K562 (cell line): ENCODE measurements at regions not wholly inside any gene's neighbourhood (a gene's known extent, or its start where the extent isn't known, plus 50 kb on each side); places are given as distances from the start of the nearest gene placed in this dataset.

Experiments
- ATAC-seq: fragments of 200-7000 bp; cut with Tn5 transposase; 3 replicates; pipeline ENCODE4 v1.9.1; 2020; ENCODE audit warnings: moderate library complexity
- BruUV-seq: library from RNA; stranded (reverse); fragments of 400-500 nt; replicated peaks from 2 replicates; lab custom pipeline; 2021; lab: Mats Ljungman, UMichigan
- CTCF ChIA-PET: fragments of 300-600 bp; formaldehyde crosslinking; extraction: SDS; loops from one replicate; lab custom pipeline; 2021; ENCODE audit warnings: low intra/inter-chr PET ratio; lab: Yijun Ruan, JAX
- POLR2A ChIA-PET: fragments of 300-600, 350-650 bp; sonication (Branson Sonifier 250); formaldehyde crosslinking; extraction: SDS; loops from one replicate; lab custom pipeline; 2021; ENCODE audit warnings: antibody characterized with exemption, inconsistent platforms; lab: Yijun Ruan, JAX
- DNase-seq, 4 experiments: peaks; one replicate each; pipeline versions ENCODE4 v3.0.0 to v3.0.0-alpha.2; 2011 to 2018; ENCODE audit warnings: low spot score in 3 of 4, mixed read lengths in 3 of 4; ENCODE audit errors: extremely low read depth in 1 of 4
- FAIRE-seq: peaks from 2 replicates; lab custom pipeline; 2011; peaks lifted over from hg19 to GRCh38; lab: Jason Lieb, UNC
- H2AFZ ChIP-seq: 2 replicates; pipeline ENCODE4 v1.6.0; 2011; ENCODE audit warnings: low read depth, low read length, control low read depth, inconsistent platforms
- H3K27ac ChIP-seq: fragments of 200-600 bp; 3 replicates; pipeline ENCODE4 v1.8.0; 2011; ENCODE audit warnings: low read depth, mild to moderate bottlenecking, control low read depth, inconsistent platforms, low read length, moderate library complexity, mixed read lengths; ENCODE audit errors: extremely low read depth
- H3K27me3 ChIP-seq, 2 experiments: fragments of 300-600 bp in 1 of 2; 2 replicates in 1 of 2; 3 replicates in 1 of 2; pipeline versions ENCODE4 v1.6.0 to v1.8.0; 2011; ENCODE audit warnings: inconsistent platforms in 2 of 2, low read length in 2 of 2, mild to moderate bottlenecking in 1 of 2, mixed read lengths in 1 of 2, moderate library complexity in 1 of 2; ENCODE audit not compliant: control insufficient read depth in 2 of 2, insufficient read depth in 2 of 2
- H3K36me3 ChIP-seq: fragments of 300-600 bp; 3 replicates; pipeline ENCODE4 v1.8.0; 2011; ENCODE audit warnings: mild to moderate bottlenecking, low read length, inconsistent platforms; ENCODE audit not compliant: control insufficient read depth, insufficient read depth
- H3K4me1 ChIP-seq, 2 experiments: fragments of 200-600 bp in 1 of 2; replicated peaks in 1 of 2; 2 replicates in 1 of 2; 3 replicates in 1 of 2; pipeline versions ENCODE4 v1.5.1 to v1.8.0; 2011; ENCODE audit warnings: inconsistent platforms in 2 of 2, low read length in 2 of 2, mild to moderate bottlenecking in 1 of 2, mixed read lengths in 1 of 2, moderate library complexity in 1 of 2; ENCODE audit not compliant: control insufficient read depth in 2 of 2, insufficient read depth in 2 of 2
- H3K4me2 ChIP-seq: 2 replicates; pipeline ENCODE4 v1.6.1; 2011; ENCODE audit warnings: low read length, control low read depth, inconsistent platforms, mixed read lengths; ENCODE audit not compliant: insufficient read depth
- H3K4me3 ChIP-seq: fragments of 200-600 bp; sonication (generic), shearing (Covaris generic); 2 replicates; pipeline ENCODE4 v1.5.1; 2016; ENCODE audit warnings: control low read depth, inconsistent platforms
- H3K79me2 ChIP-seq: fragments of 200-600 bp; 3 replicates; pipeline ENCODE4 v1.8.0; 2011; ENCODE audit warnings: low read length, inconsistent platforms; ENCODE audit not compliant: control insufficient read depth, insufficient read depth
- H3K9ac ChIP-seq, 2 experiments: 2 replicates each; pipeline versions ENCODE4 v1.6.0 to v1.6.1; 2011; ENCODE audit warnings: low read depth in 2 of 2, low read length in 2 of 2, control low read depth in 1 of 2, inconsistent platforms in 1 of 2, mild to moderate bottlenecking in 1 of 2, mixed read lengths in 1 of 2; ENCODE audit not compliant: insufficient read depth in 1 of 2
- H3K9me1 ChIP-seq: one replicate; pipeline ENCODE4 v1.6.0; 2011; ENCODE audit warnings: inconsistent platforms, mild to moderate bottlenecking, low read length, moderate library complexity; ENCODE audit not compliant: control insufficient read depth, insufficient read depth
- H3K9me3 ChIP-seq: replicated peaks from 2 replicates; pipeline ENCODE4 v1.5.1; 2011; ENCODE audit warnings: low read depth, low read length, inconsistent platforms; ENCODE audit not compliant: control insufficient read depth, insufficient read depth
- H4K20me1 ChIP-seq: replicated peaks from 2 replicates; pipeline ENCODE4 v1.6.1; 2011; ENCODE audit warnings: low read length, inconsistent platforms, mixed read lengths; ENCODE audit not compliant: control insufficient read depth, insufficient read depth
- C11orf30 ChIP-seq: fragments of 450-650 bp; IDR thresholded peaks from 2 replicates; pipeline ENCODE4 v1.6.1; 2016; ENCODE audit warnings: low read depth, mild to moderate bottlenecking
- MITF ChIP-seq: IDR thresholded peaks from 2 replicates; pipeline ENCODE4 v1.6.1; 2014; ENCODE audit warnings: antibody characterized with exemption
- PYGO2 ChIP-seq: fragments of 450-650 bp; IDR thresholded peaks from 2 replicates; pipeline ENCODE4 v1.6.1; 2016; ENCODE audit warnings: mild to moderate bottlenecking, missing genetic modification characterization, moderate library complexity, missing compliant biosample characterization
- STAG1 ChIP-seq: sonication (generic); formaldehyde crosslinking; IDR thresholded peaks from 2 replicates; pipeline ENCODE4 v1.5.0; 2020; ENCODE audit warnings: missing genetic modification reagents, borderline replicate concordance
- TFE3 ChIP-seq: fragments of 450-650 bp; formaldehyde crosslinking; IDR thresholded peaks from 2 replicates; pipeline ENCODE4 v1.4.0; 2020; ENCODE audit warnings: mild to moderate bottlenecking, mixed read lengths
- VEZF1 ChIP-seq: fragments of 200-800 bp; sonication (Bioruptor generic); IDR thresholded peaks from 2 replicates; pipeline ENCODE4 v1.6.1; 2017; ENCODE audit warnings: missing genetic modification characterization, missing compliant biosample characterization
- ZEB2 ChIP-seq: fragments of 450-650 bp; IDR thresholded peaks from 2 replicates; pipeline ENCODE4 v1.6.1; 2016
- ZNF134 ChIP-seq: fragments of 250-450 bp; sonication (Bioruptor Pico); conservative IDR thresholded peaks from 2 replicates; pipeline ENCODE4 v1.4.0; 2020
- ZNF384 ChIP-seq: IDR thresholded peaks from 2 replicates; pipeline ENCODE4 v1.6.1; 2012; ENCODE audit warnings: low read depth, low read length, improper control_type of control experiment
- WGBS: fragments of 100-300 bp; shearing (Covaris generic); methylation state at CpG from one replicate; pipeline ENCODE4 v1.1.6; 2016; ENCODE audit warnings: low coverage, mixed read lengths; ENCODE audit not compliant: insufficient coverage; ENCODE audit errors: missing lambda C conversion rate; 5-methylcytosine and 5-hydroxymethylcytosine counted together
- in situ Hi-C: fragments of 300-500 bp; cut with MboI; formaldehyde crosslinking; loops from 4 replicates; pipeline ENCODE4 v1.15.0; 2018; ENCODE audit warnings: inconsistent platforms, mixed read lengths
- intact Hi-C: fragments of 100-400 bp; cut with micrococcal nuclease; formaldehyde crosslinking; loops from 2 replicates; pipeline ENCODE4 v1.14.2; 2022

- H3K9me3 ChIP-seq: no peaks in the 10 kb centered on the region
- no peaks in the 10 kb centered on the region for H3K27me3 ChIP-seq
- 0% methylated on average over 2 of the region's 2 CpGs for WGBS
- in situ Hi-C loops: no loop called here
- FAIRE-seq (no peak), DNase-seq (no peak), ATAC-seq (no peak)
- H3K4me3 ChIP-seq: no peak overlapping the region
- no peaks in the 10 kb centered on the region for H3K9me1 ChIP-seq
- TF ChIP-seq ZNF134 (CRISPR knock-in tag) (no peak), TFE3 (CRISPR knock-in tag) (no peak), C11orf30 (no peak), STAG1 (CRISPR knock-in tag) (no peak), ZNF384 (no peak), ZEB2 (no peak), MITF (no peak), VEZF1 (CRISPR knock-in tag) (no peak), PYGO2 (tag) (no peak)
- no peaks in the 10 kb centered on the region for H3K4me1 ChIP-seq
- no peaks in the 10 kb centered on the region for H4K20me1 ChIP-seq
- intact Hi-C loops: no loop called here
- no peak overlapping the region for H3K4me2 ChIP-seq
- no peak overlapping the region for H2AFZ ChIP-seq
- H3K79me2 ChIP-seq: no peaks in the 10 kb centered on the region
- H3K9ac ChIP-seq: no peak overlapping the region
- H3K36me3 ChIP-seq: no peaks in the 10 kb centered on the region
- BruUV-seq: no TSS peak
- no peak overlapping the region for H3K27ac ChIP-seq
- CTCF ChIA-PET: no interaction called here
- POLR2A ChIA-PET: no interaction called here
These were observed 2069.5 kb downstream of the NCAM2 start for GRCh38 chr21:23067672-23068071.
